Lower leg skin (tissue), 3 donors: ENCODE measurements at regions not wholly inside any gene's neighbourhood (a gene's known extent, or its start where the extent isn't known, plus 50 kb on each side); places are given as distances from the start of the nearest gene placed in this dataset.

Experiments
- POLR2A ChIP-seq, 2 donors: fragments of 450-650 bp; IDR thresholded peaks; one replicate each; pipeline ENCODE4 v1.6.1; 2016 to 2017; ENCODE audit warnings: antibody characterized with exemption in 2 of 2, mild to moderate bottlenecking in 1 of 2, moderate library complexity in 1 of 2
- TF ChIP-seq, protein P1 (sequence below), 3 donors: fragments of 450-650 bp; IDR thresholded peaks; one replicate each; pipeline ENCODE4 v1.5.1; 2016; ENCODE audit warnings: antibody characterized with exemption in 3 of 3, mild to moderate bottlenecking in 3 of 3, moderate library complexity in 2 of 3

DNA sequence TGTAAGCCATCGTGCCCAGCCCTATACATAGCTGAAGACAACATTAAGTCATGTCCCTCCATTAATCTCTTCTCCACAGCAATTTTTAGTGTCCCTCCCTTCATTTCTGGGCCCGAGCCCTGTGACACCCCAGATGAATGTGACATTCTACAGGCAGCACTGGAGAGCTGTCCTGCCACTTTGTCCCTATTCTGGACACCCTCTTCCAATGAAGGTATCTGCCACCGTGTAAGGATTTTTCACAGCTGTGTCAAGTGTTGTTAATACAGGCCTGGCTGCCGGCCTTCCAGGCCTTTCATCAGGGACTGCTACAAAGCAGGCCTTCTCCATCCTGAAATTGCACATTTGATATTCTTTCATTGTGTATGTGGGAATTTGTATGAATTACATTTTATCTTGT, 62.0 kb upstream of the SLC28A3 start:
- TF ChIP-seq, protein P1, sequence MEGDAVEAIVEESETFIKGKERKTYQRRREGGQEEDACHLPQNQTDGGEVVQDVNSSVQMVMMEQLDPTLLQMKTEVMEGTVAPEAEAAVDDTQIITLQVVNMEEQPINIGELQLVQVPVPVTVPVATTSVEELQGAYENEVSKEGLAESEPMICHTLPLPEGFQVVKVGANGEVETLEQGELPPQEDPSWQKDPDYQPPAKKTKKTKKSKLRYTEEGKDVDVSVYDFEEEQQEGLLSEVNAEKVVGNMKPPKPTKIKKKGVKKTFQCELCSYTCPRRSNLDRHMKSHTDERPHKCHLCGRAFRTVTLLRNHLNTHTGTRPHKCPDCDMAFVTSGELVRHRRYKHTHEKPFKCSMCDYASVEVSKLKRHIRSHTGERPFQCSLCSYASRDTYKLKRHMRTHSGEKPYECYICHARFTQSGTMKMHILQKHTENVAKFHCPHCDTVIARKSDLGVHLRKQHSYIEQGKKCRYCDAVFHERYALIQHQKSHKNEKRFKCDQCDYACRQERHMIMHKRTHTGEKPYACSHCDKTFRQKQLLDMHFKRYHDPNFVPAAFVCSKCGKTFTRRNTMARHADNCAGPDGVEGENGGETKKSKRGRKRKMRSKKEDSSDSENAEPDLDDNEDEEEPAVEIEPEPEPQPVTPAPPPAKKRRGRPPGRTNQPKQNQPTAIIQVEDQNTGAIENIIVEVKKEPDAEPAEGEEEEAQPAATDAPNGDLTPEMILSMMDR (IDR thresholded peaks at IDR 0.05): no peak
- no peak for TF ChIP-seq POLR2A (IDR thresholded peaks at IDR 0.05)
